Loucy (cell line): ENCODE measurements at regions not wholly inside any gene's neighbourhood (a gene's known extent, or its start where the extent isn't known, plus 50 kb on each side); places are given as distances from the start of the nearest gene placed in this dataset.

Source experiments
- H2AFZ ChIP-seq: fragments of 200-600 bp; sonication (generic); 2 replicates; pipeline ENCODE4 v1.6.0; 2016; ENCODE audit warnings: antibody characterized with exemption, mild to moderate bottlenecking, low read length, moderate library complexity
- H3F3A ChIP-seq: fragments of 200-600 bp; 2 replicates; pipeline ENCODE4 v1.6.0; 2016; ENCODE audit warnings: antibody characterized with exemption, low read depth, mild to moderate bottlenecking
- H3K27me3 ChIP-seq: fragments of 200-600 bp; sonication (generic); 2 replicates; pipeline ENCODE4 v1.6.1; 2014; ENCODE audit warnings: low read length, mild to moderate bottlenecking; ENCODE audit not compliant: insufficient read depth, poor library complexity, severe bottlenecking
- H3K36me3 ChIP-seq: fragments of 200-600 bp; sonication (generic); 2 replicates; pipeline ENCODE4 v1.6.1; 2016; ENCODE audit warnings: low read length; ENCODE audit not compliant: insufficient read depth
- H3K4me1 ChIP-seq: fragments of 200-600 bp; sonication (generic); 2 replicates; pipeline ENCODE4 v1.5.1; 2014; ENCODE audit warnings: low read length, mild to moderate bottlenecking; ENCODE audit not compliant: insufficient read depth, poor library complexity, severe bottlenecking
- H3K4me2 ChIP-seq: fragments of 200-600 bp; sonication (generic); 2 replicates; pipeline ENCODE4 v1.6.0; 2014; ENCODE audit warnings: antibody characterized with exemption, low read length, low read depth, mild to moderate bottlenecking; ENCODE audit not compliant: poor library complexity, severe bottlenecking
- H3K4me3 ChIP-seq: fragments of 200-600 bp; sonication (generic); 2 replicates; pipeline ENCODE4 v1.5.1; 2014; ENCODE audit warnings: low read length, mild to moderate bottlenecking, mixed read lengths; ENCODE audit not compliant: poor library complexity, severe bottlenecking
- H3K79me2 ChIP-seq: fragments of 200-600 bp; sonication (generic); 2 replicates; pipeline ENCODE4 v1.6.1; 2014; ENCODE audit warnings: low read length; ENCODE audit not compliant: insufficient read depth
- H3K9ac ChIP-seq: fragments of 200-600 bp; sonication (generic); 2 replicates; pipeline ENCODE4 v1.6.0; 2014; ENCODE audit warnings: mild to moderate bottlenecking, low read depth, low read length, moderate library complexity; ENCODE audit not compliant: poor library complexity, severe bottlenecking
- H3K9me2 ChIP-seq: fragments of 200-600 bp; sonication (generic); replicated peaks from 2 replicates; pipeline ENCODE4 v1.6.1; 2016; ENCODE audit warnings: low read depth, low read length, mixed read lengths
- H3K9me3 ChIP-seq: fragments of 200-600 bp; sonication (generic); 2 replicates; pipeline ENCODE4 v1.6.1; 2014; ENCODE audit warnings: mild to moderate bottlenecking, antibody characterized with exemption, low read length, low read depth; ENCODE audit not compliant: insufficient read depth
- H4K20me1 ChIP-seq: fragments of 200-600 bp; sonication (generic); 2 replicates; pipeline ENCODE4 v1.6.0; 2014; ENCODE audit warnings: antibody characterized with exemption, low read length, mild to moderate bottlenecking; ENCODE audit not compliant: insufficient read depth, poor library complexity, severe bottlenecking
- CTCF ChIP-seq: fragments of 200-600 bp; sonication (generic); conservative IDR thresholded peaks from 2 replicates; pipeline ENCODE4 v1.5.1; 2014; ENCODE audit warnings: mild to moderate bottlenecking, antibody characterized with exemption, low read length
- EZH2phosphoT487 ChIP-seq: fragments of 200-600 bp; IDR thresholded peaks from 2 replicates; pipeline ENCODE4 v1.6.1; 2018; ENCODE audit warnings: antibody characterized with exemption, mild to moderate bottlenecking, moderate library complexity, borderline replicate concordance

GRCh38 chr4:13178621-13179020 lies 305.5 kb downstream of the RAB28 start:
- Histone ChIP-seq H3K79me2 (no peaks in the 10 kb centered on the region), H3K9me3 (no peaks in the 10 kb centered on the region), H3K9me2 (no peaks in the 10 kb centered on the region), H2AFZ (no peak overlapping the region), H3K4me1 (no peaks in the 10 kb centered on the region), H3K27me3 (no peaks in the 10 kb centered on the region), H3K36me3 (no peaks in the 10 kb centered on the region), H3F3A (no peaks in the 10 kb centered on the region), H3K9ac (no peak overlapping the region), H3K4me2 (no peak overlapping the region), H4K20me1 (no peaks in the 10 kb centered on the region), H3K4me3 (no peak overlapping the region)
- no peak for TF ChIP-seq EZH2phosphoT487
- no peak for TF ChIP-seq CTCF

GRCh38 chr4:13176741-13177142 lies 307.4 kb downstream of the RAB28 start:
- Histone ChIP-seq H3K36me3 (no peaks in the 10 kb centered on the region), H3K9me3 (no peaks in the 10 kb centered on the region), H3K9me2 (no peaks in the 10 kb centered on the region), H3K9ac (no peak overlapping the region), H3K27me3 (no peaks in the 10 kb centered on the region), H4K20me1 (no peaks in the 10 kb centered on the region), H3K4me2 (no peak overlapping the region), H3K79me2 (no peaks in the 10 kb centered on the region), H3K4me3 (no peak overlapping the region), H3K4me1 (no peaks in the 10 kb centered on the region), H3F3A (no peaks in the 10 kb centered on the region), H2AFZ (no peak overlapping the region)
- no peak for TF ChIP-seq CTCF
- no peak for TF ChIP-seq EZH2phosphoT487

GRCh38 chr4:13174926-13175325 lies 309.2 kb downstream of the RAB28 start:
- no peak overlapping the region for H2AFZ ChIP-seq
- no peak overlapping the region for H3K9ac ChIP-seq
- no peaks in the 10 kb centered on the region for H3K9me3 ChIP-seq
- no peak overlapping the region for H3K4me3 ChIP-seq
- H3K4me2 ChIP-seq, result no peak overlapping the region
- H3K36me3 ChIP-seq, result no peaks in the 10 kb centered on the region
- no peaks in the 10 kb centered on the region for H3F3A ChIP-seq
- H4K20me1 ChIP-seq, result no peaks in the 10 kb centered on the region
- H3K27me3 ChIP-seq, result no peaks in the 10 kb centered on the region
- no peaks in the 10 kb centered on the region for H3K79me2 ChIP-seq
- no peaks in the 10 kb centered on the region for H3K9me2 ChIP-seq
- no peaks in the 10 kb centered on the region for H3K4me1 ChIP-seq
- TF ChIP-seq CTCF, result no peak
- no peak for TF ChIP-seq EZH2phosphoT487
